ENCODE measurements at regions not wholly inside any gene's neighbourhood (a gene's known extent, or its start where the extent isn't known, plus 50 kb on each side); places are given as distances from the start of the nearest gene placed in this dataset.

DNA sequence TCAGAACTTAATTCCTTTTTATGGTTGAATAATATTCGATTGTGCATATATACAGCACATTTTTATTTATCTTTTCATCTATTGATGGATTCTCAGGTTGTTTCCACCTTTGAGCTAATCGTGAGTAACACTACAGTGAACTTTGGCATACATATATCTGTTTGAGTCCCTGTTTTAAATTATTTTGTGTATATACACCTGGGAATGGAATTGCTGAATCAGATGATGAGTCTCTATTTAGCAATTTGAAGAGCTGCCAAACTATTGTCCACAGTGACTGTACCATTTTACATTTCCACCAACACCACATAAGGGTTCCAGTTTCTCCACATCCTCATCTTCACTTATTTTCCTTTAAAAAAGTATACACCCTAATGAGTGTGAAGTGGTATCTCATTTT lies 166.2 kb upstream of the FGF13 start:
- TF ChIP-seq EZH2 (IDR thresholded peaks at IDR 0.05) (no peak), EZH2phosphoT487 (IDR thresholded peaks at IDR 0.05) (no peak)
- TF ChIP-seq, protein P1, sequence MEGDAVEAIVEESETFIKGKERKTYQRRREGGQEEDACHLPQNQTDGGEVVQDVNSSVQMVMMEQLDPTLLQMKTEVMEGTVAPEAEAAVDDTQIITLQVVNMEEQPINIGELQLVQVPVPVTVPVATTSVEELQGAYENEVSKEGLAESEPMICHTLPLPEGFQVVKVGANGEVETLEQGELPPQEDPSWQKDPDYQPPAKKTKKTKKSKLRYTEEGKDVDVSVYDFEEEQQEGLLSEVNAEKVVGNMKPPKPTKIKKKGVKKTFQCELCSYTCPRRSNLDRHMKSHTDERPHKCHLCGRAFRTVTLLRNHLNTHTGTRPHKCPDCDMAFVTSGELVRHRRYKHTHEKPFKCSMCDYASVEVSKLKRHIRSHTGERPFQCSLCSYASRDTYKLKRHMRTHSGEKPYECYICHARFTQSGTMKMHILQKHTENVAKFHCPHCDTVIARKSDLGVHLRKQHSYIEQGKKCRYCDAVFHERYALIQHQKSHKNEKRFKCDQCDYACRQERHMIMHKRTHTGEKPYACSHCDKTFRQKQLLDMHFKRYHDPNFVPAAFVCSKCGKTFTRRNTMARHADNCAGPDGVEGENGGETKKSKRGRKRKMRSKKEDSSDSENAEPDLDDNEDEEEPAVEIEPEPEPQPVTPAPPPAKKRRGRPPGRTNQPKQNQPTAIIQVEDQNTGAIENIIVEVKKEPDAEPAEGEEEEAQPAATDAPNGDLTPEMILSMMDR (IDR thresholded peaks at IDR 0.05) = no peak
